ENCODE measurements at regions not wholly inside any gene's neighbourhood (a gene's known extent, or its start where the extent isn't known, plus 50 kb on each side); places are given as distances from the start of the nearest gene placed in this dataset.
A peak's percentile ranks its signal among the peaks of the same experiment; 100 is the strongest.

DNA sequence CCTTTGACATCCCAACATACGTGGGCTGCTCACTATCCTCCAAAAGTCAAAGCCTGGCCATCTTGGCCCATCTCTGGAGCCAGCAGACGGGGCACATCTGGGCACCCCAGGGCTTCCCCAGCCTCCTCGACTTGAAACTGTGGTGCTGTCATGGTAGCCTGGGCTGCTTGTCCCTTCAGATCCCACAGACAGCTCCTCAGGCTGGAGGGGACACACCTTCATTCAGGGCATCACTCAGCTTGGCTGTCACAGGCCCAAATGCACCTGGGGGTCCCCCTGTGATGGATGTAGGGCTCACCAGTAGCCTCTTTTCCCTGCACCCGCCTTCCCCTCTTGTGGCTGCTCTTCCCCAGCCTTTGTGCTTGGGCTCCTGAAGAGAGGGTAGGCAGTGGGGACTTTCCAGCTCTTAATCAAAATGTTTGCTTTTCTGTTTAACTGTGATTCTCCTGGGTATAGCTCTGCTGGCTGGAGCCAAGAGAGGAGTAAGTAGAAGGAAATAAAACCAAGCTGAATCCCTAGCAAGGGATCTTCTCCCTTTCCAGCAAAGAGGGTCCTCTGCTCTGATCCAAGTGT, 92.3 kb downstream of the GYPC start:
- DNase-seq (ENCODE audit: low spot score) = peak; percentile 5

DNA sequence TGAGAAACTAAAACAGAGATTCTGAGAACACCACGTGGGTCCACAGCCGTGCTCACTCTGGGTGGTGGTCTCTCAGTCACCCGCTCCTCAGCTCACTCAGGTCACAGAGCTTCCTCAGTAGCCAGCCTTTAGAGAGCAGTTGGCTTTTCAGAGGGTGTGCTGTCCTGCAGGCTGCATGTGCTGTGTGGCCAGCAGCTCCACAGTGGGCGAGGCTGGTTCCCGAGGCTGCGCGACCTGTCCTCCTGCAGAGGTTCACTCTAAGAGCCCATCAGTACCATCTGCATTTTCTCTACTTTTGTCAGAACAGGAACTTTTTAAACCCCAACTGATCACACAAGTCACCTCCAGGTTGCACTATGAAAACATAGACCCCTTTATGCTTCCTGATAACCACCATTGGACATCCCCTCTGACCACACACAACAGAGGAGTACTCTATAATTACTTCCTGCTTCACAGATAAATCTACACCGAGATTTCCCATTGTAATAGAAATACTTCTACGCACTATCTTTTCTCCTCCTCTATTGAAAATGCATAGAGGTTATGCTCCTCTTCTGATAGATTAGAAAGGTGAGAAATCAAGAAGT, 93.1 kb downstream of the GYPC start:
- peak; percentile 3 for DNase-seq (ENCODE audit: low spot score)

DNA sequence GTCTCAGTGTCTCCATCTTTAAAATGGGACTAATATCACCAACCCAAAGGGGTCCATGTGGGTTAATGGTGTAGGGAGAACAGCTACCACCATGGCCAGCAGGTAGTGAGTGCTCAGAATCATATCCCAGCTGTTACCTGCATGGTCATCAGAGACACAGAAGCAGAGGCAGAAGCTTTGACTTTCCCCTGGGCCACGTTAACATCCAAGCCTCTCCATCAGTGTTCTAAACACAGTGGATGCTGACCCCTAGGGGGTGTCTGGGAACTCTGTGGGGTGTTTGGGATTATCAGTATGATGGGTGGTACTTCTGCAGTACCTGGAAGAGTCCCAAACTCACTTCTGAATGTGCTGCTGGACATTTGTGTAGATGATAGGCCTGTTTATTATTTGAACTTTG, 93.6 kb downstream of the GYPC start:
- peak; percentile 9 for DNase-seq (ENCODE audit: low spot score)

DNA sequence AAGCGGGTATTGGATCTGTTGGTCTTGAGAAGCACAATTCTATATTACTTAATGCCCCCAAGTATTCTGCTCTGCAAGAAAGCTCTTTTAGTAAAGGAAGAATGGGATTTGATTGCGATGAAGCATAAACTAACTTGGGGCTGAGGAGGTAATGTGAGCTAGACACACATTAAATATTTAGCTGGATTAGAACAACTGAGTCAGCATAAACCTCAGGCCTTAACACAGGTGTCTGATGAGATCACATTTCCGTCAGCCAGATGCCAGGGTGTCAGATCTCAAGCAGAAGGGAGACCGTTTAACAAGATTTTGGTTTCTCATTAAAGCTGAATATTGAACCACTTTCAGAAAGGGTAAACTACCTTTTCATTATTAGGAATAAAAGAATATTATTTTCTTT, 94.5 kb downstream of the GYPC start:
- DNase-seq (ENCODE audit: low spot score) = peak; percentile 2

DNA sequence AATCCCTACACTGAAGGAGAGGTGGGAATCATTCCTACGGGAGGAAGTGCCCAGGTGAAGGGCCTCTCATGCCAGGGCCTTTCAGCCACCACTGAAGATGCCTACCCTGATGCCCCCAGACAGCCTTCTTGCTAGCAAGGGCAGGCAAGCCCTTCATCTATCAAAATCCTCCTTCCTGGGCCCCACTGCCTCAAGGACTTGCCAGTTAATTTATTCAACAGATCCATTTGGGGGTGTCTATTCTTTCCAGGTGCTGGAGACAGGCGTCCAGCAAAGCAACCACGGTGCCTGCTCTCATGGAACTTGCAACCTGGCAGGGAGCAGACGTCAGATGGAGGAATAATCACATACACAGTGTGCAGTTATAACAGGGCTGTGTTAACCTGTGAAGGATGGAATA, 95.5 kb downstream of the GYPC start:
- DNase-seq (ENCODE audit: low spot score) = peak; percentile 0

DNA sequence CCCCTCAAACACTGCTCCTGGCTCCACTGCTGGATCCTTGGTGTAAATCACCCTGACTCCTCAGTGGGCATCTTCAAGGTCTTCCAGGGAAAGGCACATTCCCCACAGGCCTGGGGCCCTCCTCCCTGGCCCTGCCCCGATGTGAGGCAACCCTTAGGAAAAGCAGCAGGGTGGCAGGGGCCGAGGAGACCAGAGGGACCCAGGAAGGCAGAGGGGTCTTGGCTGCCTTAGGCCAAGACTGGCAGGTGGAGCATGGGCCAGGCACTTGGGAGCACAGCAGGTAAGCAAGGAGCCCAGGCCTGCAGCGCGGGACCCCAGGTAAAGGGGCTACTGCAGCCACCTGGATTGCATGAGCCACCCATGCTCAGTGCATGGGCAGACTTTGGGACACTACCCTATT, 96.9 kb downstream of the GYPC start:
- DNase-seq (ENCODE audit: low spot score) = peak; percentile 0

DNA sequence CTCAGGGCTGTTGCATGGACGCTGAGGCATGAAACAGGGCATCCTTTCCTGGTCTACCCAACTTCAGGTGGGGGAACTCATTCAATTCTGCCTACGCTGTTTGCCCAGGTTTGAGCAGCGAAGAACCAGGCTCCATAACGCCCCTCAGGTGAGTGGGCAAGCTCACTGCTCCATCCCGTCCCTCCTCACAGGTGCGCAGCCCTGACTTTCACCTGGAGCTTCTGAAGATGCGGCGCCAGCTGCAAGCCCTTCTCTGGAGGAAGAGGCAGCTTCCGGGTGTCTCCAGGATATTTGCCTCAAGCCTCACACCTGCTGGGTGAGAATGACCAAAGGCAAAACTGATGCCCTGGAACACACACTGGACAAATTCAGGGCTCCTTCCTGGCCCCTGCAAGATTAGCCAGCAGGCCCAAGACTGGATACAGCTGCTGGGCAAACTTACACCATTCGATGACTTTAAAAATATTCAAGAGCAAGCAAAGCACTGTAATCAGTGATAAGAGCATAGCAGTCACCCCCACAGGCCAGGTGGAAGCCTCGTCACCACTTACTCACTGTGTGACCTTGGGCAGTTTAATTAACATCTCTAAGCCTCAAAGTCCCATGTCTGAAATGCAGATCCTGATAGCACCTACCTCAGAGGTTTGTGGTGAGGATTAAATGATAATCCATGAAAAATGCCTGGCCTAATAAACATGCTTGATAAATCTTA, 97.7 kb downstream of the GYPC start:
- DNase-seq (ENCODE audit: low spot score) = no peak

DNA sequence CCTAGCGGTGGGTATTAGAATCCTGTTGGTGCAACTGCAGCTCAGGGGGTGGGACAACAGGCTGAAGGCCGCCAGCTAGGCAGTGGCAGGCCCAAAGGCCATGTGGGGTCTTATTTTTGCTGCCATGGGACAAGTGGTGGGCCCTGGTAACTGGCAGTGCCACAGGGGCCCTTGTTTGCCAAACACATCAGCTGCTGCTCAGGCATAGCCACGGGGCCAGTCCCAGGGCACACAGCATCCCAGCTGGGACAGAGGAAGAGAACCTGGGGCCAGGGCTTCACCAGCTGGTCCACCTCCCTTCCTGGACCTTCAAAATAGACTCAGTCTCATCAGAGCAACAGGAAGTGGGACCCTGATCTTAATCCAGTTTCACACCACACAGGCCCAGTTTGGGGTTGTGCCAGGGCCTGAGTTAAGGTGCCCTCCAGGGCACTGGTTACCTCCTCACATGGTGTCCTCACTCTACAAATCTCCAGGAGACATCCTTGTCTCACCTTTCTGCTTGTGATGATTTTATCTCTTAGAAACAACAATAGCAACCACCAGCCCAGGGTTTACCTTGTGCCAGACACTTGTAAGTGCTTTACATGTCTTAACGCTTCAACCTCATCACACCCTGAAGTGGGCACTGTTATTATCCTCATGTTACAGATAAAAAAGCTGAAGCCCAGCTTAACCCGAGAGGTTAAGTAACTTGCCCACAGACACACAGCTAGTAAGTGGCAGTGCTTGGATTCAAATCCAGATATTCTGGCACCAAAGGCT, 98.5 kb downstream of the GYPC start:
- no peak for DNase-seq (ENCODE audit: low spot score)

DNA sequence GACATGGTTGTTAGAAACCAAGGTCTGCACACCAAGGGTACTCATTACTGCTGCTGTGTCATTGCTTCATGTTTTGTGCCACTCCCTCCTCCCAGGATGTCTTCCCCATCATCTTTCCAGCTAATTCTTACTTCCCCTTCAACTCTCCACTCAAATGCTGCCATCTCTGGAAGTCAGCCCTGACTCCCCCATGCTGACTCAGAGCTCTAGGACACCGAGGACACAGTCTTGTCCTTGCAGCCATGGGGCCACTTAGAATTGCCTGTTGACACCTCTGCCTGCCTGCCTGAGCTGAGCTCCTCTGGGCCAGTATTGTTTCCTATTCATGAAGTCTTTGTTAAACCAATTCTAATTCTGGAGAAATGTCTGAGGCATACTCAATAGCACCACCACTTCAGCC, 100.2 kb downstream of the GYPC start:
- no peak for DNase-seq (ENCODE audit: low spot score)

DNA sequence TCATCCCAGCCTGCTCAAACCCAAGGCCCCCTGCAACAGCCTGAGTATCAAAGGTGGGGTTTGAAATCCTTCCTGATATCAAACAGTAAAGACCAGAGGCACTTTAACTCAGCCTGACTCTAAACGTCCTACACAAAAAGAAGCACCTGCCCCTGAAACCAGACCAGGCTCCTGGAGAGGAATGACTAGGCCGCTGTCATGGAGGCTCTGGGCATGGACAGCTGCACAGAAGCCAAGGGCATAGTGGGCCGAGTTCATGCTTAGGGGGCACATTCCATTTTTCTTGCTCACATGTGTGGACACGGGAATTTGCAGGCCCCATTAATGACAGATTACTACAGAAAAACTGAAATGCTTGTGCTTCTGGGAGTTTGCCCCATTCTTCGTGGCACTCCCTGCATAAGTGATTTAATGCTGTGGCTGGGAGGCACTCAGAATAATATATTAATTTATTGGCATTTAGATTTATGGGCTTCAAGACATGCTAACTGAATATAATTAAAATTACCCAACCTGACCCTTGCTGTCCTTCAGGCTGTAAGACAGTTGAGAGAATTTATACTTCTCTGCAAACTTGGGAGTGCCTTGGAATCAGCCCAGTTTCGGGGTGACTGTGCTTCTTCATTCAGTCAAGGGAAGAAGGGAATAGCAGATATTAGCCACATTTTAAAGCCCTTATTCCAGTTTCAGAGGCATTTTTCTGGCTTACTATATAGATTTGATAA, 105.5 kb downstream of the GYPC start:
- DNase-seq (ENCODE audit: low spot score) = no peak

DNA sequence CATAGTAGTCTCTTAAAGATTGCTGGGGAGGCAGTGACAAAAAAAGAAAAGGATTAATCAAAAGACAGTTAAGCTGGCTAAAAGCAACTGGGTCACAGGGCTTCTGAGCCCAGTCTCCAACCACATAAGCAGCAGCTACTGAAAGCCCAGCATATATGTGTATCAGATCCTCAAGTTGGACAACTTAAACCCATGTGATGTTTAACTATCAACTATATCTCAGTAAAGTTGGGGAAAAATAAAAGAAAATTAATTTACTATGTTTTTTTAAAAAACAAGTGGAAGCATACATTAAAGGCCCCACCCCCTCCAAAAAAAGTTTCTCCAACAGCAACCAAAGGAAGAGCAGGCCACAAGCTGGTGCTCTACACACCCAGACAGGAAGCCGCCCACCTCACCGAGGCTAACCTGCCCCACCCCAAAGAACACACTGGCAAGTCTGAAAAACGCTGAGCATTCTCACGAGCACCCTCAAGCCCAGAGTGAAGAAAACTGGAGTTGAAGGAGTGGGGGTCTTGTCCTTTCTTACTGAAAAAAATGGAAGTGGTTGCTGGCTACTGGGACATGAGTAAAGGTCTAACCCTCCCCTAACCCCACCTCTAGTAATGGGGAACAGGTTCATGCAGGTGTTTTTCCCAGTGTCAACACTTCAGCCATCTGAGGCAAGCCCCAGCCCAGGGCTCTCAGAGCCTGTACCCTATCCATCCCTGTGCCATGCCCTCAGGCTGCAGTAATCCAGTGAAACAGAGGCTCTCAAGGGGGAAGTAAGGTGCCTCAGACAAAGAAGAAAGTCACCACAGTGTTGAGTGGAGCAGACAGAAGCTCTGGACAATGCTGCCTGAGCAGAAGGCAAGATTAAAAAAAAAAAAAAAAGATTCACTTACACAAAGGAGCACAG, 106.3 kb downstream of the GYPC start:
- DNase-seq (ENCODE audit: low spot score) = no peak

DNA sequence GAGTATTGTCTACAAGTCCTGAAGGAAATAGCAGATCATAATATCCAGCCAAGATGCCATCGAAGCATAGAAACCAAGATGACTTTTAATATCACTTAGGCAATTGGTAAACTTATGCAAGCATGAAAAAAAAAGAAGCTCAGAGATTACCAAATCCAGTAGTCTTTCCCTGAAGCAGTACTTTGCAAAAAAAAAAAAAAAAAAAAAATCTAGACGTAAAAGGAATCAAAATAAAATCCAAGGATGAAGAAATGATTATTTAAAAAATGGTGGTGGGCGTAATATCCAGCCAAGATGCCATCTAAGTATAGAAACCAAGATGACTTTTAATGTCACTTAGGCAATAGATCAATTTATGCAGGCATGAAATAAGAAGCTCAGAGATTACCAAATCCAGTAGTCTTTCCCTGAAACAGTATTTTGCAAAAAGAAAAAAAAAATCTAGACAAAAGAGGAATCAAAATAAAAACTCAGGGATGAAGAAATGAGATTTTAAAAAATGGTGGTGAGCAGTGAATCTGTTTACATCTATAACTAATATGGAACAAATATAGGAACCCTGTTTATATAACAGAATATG, 108.8 kb downstream of the GYPC start:
- DNase-seq (ENCODE audit: low spot score) = no peak

DNA sequence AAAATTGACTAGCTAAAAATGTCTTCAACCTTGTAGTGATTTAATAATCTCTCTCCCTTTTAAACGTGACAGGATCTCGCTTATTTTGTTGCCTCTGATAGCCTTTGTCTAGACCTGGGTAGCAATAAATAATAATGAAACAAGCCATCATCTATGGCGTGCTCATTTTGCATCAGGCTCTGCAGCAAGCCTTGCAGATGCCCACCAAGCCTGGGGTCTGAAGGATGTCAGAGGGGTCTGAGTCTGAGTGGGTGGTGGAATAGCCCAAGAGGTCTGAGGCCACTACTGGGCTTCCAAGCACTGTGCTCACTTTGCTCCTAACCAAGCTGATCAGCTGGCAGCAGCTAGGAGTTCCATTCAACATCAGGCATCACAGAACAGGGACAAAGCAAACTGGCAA, 109.4 kb downstream of the GYPC start:
- no peak for DNase-seq (ENCODE audit: low spot score)

DNA sequence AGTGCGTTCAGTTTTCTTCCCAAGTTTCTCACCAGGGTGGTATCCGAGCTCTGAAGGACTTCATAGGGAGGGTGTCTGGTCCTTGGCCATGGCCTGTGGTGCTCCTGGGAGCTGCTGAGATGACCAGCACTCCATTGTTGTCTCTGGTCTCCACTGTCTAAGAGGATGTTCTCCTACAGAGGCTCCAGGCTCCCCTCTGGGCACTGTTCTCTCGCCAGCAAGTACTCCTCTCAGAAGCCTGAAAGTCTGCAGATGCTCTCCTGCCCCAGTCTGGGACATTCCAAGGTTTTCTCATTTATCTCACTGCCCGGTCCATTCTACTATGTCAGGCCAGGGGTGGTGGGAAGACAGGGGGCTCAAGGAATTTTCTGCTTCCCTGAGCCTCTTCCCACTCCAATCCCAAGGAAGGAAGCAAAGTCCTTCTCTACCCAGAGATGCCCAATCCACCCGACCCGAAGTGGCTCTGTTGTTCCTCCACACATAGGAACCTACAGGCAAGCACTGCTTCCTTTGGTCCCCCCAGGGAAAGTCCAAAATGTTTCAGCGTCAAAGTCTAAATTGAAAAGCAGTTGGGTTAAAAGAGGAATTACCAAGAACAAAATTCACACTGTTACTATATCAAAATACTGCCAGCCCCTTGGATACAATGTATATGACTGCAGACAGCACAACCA, 110.5 kb downstream of the GYPC start:
- DNase-seq (ENCODE audit: low spot score) = no peak

DNA sequence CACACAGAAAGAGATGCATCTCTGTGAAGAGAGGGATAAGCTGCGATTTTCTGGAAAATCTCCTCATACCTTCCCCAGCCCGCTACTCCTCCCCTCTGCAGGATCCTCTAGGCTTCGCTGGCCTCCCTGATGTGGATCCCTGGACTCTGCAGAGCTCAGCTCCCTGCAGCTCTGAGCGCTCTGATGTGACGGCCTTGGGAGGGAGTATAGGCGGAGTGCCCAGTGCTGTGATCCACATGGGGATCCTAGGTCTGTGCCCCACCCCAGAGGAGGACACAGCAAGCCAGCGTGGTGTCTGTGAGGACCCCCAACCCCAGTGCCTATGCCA, 111.0 kb downstream of the GYPC start:
- no peak for DNase-seq (ENCODE audit: low spot score)

DNA sequence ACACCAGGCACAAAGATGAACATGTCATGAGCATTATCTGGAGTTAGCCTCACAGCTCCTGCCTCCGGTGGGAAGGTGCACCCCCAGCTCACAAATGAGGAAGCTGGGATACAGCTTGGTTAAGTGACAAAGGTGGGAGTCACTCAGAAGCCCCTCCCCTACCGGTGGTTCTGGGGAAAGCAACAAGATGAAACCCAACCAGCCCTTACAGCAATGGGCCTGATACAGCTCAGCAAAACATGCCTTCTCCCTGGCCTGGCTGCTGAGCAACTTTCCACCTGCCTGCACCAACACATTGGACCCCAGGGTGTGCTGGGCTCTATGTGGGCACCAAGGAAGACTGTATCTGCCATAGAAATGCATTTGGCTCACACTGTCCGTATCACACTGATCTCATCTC, 113.2 kb downstream of the GYPC start:
- no peak for DNase-seq (ENCODE audit: low spot score)

DNA sequence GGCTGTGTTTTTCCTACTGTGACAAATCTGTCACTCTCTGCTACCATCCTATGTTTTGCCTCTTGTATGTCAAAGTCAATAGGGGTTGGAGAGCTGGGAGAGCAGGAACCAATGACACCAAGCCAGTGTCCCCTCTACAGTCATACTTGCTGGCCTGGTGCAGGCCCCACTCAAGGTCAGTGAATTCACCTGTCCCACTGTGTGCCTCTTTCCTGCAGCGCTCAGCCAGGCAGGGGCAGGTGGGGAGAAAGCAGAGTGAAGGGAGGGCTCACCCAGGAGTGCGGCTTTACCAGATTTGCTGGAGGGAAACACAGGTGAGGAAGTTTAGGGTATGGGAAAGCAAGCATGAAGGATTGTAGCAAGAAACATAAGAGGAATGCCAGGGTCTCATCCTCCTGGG, 114.5 kb downstream of the GYPC start:
- DNase-seq (ENCODE audit: low spot score) = no peak

DNA sequence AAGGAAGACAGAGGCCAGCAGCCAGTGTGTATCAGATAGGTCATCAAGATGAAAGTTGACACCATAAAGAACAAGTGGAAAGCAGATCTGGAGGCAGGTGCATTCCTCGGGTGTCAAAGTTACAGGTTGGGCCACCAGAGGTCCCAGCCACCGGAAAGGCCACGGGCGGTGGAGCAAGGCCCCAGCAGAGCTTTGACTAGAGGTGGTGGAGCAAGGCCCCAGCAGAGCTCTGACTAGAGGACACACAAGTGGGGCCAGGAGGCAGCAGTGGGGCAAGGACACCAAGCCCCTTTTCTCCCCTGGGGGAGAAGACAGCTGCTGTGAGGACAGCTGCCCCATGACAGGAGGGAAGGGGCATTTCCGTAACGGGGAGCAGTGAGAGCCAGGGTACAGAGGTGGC, 115.1 kb downstream of the GYPC start:
- no peak for DNase-seq (ENCODE audit: low spot score)

DNA sequence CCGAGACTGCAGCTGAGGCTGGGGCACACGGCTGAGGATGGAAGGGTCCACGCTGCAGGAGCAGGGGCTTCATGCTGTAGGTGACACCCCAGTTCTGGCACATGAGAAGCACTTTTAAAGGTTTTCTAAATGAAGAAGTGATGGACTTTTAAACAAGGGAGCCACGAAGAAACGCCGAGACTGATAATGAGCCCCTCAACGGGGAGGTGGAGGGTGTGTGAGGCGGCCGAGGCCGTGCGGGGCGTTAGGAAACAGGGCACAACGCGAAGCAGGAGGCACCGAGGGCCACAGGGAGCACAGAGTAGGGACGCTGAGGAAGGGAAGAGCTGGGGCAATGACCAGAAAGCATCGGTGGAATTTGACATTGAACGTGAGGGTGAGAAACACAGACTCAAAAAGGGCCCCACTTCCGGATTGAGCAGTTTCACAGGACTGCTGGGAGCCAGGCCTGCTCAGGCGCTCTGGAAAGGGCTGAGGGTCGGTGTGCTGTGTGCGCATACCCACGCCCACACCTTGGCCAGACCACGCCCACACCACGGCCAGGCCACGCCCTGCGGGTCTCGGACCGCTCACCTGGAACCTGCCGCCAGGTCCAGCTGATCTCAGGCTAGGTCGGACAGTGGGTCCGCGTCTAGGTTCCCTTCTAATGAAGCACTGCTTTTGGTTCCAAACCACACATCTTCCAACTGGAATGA, 115.7 kb downstream of the GYPC start:
- DNase-seq (ENCODE audit: low spot score) = no peak

DNA sequence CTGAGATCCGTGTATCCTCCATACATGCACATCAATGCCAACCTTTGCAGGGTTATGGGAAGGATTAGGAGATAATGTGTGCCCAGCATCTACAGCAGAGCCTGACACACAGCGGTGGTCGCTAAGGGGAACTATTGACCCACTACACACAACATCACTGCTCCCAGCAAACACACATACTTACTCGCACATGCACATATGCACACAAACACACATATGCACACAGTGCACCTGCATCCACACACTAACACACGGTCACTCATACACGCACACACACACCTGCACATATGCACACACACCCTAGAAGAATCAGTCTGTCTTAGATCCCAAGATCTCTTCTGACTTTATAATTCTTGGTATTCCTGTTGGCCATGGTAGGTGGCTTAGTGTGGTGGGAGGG, 118.3 kb downstream of the GYPC start:
- no peak for DNase-seq (ENCODE audit: low spot score)
